Panc1 (cell line): ENCODE measurements at regions not wholly inside any gene's neighbourhood (a gene's known extent, or its start where the extent isn't known, plus 50 kb on each side); places are given as distances from the start of the nearest gene placed in this dataset.

Source experiments
- ATAC-seq: fragments of 200-7000 bp; cut with Tn5 transposase; 2 replicates; pipeline ENCODE4 v1.9.1; 2020; ENCODE audit warnings: mild to moderate bottlenecking, moderate library complexity
- BruUV-seq: library from RNA; stranded (reverse); fragments of 400-500 nt; replicated peaks from 2 replicates; lab custom pipeline; 2021; lab: Mats Ljungman, UMichigan
- CTCF ChIA-PET: fragments of 300-600 bp; sonication (Branson Sonifier 250); formaldehyde crosslinking; loops from one replicate; lab custom pipeline; 2022; ENCODE audit warnings: antibody characterized with exemption; lab: Charles Lee
- POLR2A ChIA-PET: fragments of 300-600 bp; sonication (Branson Sonifier 250); formaldehyde crosslinking; loops from one replicate; lab custom pipeline; 2022; ENCODE audit warnings: antibody characterized with exemption; lab: Charles Lee
- DNase-seq: peaks from one replicate; pipeline ENCODE4 v3.0.0-alpha.2; 2010; ENCODE audit warnings: low read depth, low spot score
- H3K27ac ChIP-seq: 2 replicates; pipeline ENCODE4 v1.5.1; 2011; ENCODE audit warnings: mild to moderate bottlenecking, low read length, inconsistent platforms
- H3K27me3 ChIP-seq: fragments of 200-500 bp; sonication (Bioruptor generic); 2 replicates; pipeline ENCODE4 v1.6.0; 2014; ENCODE audit warnings: low read length, inconsistent platforms; ENCODE audit not compliant: control insufficient read depth, insufficient read depth
- H3K36me3 ChIP-seq: fragments of 200-500 bp; sonication (Bioruptor generic); 2 replicates; pipeline ENCODE4 v1.5.1; 2014; ENCODE audit warnings: inconsistent platforms, mild to moderate bottlenecking, low read length, moderate library complexity; ENCODE audit not compliant: control insufficient read depth, insufficient read depth
- H3K4me1 ChIP-seq: 2 replicates; pipeline ENCODE4 v1.5.1; 2011; ENCODE audit warnings: inconsistent platforms, mild to moderate bottlenecking, low read length, moderate library complexity; ENCODE audit not compliant: control insufficient read depth, insufficient read depth
- H3K4me3 ChIP-seq, 2 experiments: 2 replicates each; pipeline ENCODE4 v1.5.1; 2011 to 2012; ENCODE audit warnings: low read depth in 2 of 2, low read length in 2 of 2, mild to moderate bottlenecking in 2 of 2, inconsistent platforms in 1 of 2, moderate library complexity in 1 of 2
- H3K9me3 ChIP-seq: fragments of 200-500 bp; sonication (Bioruptor generic); 2 replicates; pipeline ENCODE4 v1.5.1; 2014; ENCODE audit warnings: low read depth, mild to moderate bottlenecking, inconsistent platforms, low read length, moderate library complexity; ENCODE audit not compliant: control insufficient read depth, insufficient read depth
- POLR2AphosphoS5 ChIP-seq: IDR thresholded peaks from 2 replicates; pipeline ENCODE4 v1.6.1; 2012; ENCODE audit warnings: mild to moderate bottlenecking, low read depth, low read length, moderate library complexity
- SIN3A ChIP-seq: IDR thresholded peaks from 2 replicates; pipeline ENCODE4 v1.6.1; 2012; ENCODE audit warnings: low read depth, mild to moderate bottlenecking, low read length, moderate library complexity, borderline replicate concordance; ENCODE audit not compliant: insufficient read depth
- TCF7L2 ChIP-seq: IDR thresholded peaks from 2 replicates; pipeline ENCODE4 v1.6.1; 2011; ENCODE audit warnings: mild to moderate bottlenecking, low read depth, low read length, inconsistent platforms
- in situ Hi-C: cut with HindIII; loops from 2 replicates; pipeline ENCODE4 v1.10.0; 2016; ENCODE audit warnings: low sequenced_read_pairs, low pct_unique_long_range_greater_than_20kb
- intact Hi-C: fragments of 100-400 bp; cut with micrococcal nuclease; formaldehyde crosslinking; loops from one replicate; pipeline ENCODE4 v1.10.0; 2022; ENCODE audit not compliant: unreplicated experiment
- TF ChIP-seq, protein P1 (sequence below), 2 experiments: IDR thresholded peaks; 2 replicates each; pipeline ENCODE4 v1.6.1; 2011 to 2012; ENCODE audit warnings: low read depth in 2 of 2, control low read depth in 1 of 2, low read length in 1 of 2, mild to moderate bottlenecking in 1 of 2, moderate library complexity in 1 of 2; ENCODE audit not compliant: insufficient read depth in 1 of 2
- TF ChIP-seq, protein P2 (sequence below): fragments of 450-650 bp; IDR thresholded peaks from 2 replicates; pipeline ENCODE4 v1.5.1; 2017; ENCODE audit warnings: mild to moderate bottlenecking

GRCh38 chr3:135352213-135352612 lies 557.2 kb downstream of the EPHB1 start:
- H3K9me3 ChIP-seq: no peaks in the 10 kb centered on the region
- no peaks in the 10 kb centered on the region for H3K36me3 ChIP-seq
- H3K4me3 ChIP-seq: no peak overlapping the region
- ATAC-seq (no peak), DNase-seq (no peak)
- no TSS peak for BruUV-seq
- in situ Hi-C loops (no loop called here), intact Hi-C loops (no loop called here)
- H3K4me1 ChIP-seq: no peaks in the 10 kb centered on the region
- ChIA-PET CTCF (no interaction called here), POLR2A (no interaction called here)
- H3K27ac ChIP-seq: no peak overlapping the region
- no peaks in the 10 kb centered on the region for H3K27me3 ChIP-seq
- TF ChIP-seq POLR2AphosphoS5: no peak
- no peak for TF ChIP-seq TCF7L2
- TF ChIP-seq, protein P1, sequence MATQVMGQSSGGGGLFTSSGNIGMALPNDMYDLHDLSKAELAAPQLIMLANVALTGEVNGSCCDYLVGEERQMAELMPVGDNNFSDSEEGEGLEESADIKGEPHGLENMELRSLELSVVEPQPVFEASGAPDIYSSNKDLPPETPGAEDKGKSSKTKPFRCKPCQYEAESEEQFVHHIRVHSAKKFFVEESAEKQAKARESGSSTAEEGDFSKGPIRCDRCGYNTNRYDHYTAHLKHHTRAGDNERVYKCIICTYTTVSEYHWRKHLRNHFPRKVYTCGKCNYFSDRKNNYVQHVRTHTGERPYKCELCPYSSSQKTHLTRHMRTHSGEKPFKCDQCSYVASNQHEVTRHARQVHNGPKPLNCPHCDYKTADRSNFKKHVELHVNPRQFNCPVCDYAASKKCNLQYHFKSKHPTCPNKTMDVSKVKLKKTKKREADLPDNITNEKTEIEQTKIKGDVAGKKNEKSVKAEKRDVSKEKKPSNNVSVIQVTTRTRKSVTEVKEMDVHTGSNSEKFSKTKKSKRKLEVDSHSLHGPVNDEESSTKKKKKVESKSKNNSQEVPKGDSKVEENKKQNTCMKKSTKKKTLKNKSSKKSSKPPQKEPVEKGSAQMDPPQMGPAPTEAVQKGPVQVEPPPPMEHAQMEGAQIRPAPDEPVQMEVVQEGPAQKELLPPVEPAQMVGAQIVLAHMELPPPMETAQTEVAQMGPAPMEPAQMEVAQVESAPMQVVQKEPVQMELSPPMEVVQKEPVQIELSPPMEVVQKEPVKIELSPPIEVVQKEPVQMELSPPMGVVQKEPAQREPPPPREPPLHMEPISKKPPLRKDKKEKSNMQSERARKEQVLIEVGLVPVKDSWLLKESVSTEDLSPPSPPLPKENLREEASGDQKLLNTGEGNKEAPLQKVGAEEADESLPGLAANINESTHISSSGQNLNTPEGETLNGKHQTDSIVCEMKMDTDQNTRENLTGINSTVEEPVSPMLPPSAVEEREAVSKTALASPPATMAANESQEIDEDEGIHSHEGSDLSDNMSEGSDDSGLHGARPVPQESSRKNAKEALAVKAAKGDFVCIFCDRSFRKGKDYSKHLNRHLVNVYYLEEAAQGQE (IDR thresholded peaks at IDR 0.05; ENCODE audit: insufficient read depth in 1 of 2, low read depth in 2 of 2, low read length in 1 of 2): no peak
- no peak for TF ChIP-seq SIN3A
- TF ChIP-seq, protein P2, sequence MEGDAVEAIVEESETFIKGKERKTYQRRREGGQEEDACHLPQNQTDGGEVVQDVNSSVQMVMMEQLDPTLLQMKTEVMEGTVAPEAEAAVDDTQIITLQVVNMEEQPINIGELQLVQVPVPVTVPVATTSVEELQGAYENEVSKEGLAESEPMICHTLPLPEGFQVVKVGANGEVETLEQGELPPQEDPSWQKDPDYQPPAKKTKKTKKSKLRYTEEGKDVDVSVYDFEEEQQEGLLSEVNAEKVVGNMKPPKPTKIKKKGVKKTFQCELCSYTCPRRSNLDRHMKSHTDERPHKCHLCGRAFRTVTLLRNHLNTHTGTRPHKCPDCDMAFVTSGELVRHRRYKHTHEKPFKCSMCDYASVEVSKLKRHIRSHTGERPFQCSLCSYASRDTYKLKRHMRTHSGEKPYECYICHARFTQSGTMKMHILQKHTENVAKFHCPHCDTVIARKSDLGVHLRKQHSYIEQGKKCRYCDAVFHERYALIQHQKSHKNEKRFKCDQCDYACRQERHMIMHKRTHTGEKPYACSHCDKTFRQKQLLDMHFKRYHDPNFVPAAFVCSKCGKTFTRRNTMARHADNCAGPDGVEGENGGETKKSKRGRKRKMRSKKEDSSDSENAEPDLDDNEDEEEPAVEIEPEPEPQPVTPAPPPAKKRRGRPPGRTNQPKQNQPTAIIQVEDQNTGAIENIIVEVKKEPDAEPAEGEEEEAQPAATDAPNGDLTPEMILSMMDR: no peak

DNA sequence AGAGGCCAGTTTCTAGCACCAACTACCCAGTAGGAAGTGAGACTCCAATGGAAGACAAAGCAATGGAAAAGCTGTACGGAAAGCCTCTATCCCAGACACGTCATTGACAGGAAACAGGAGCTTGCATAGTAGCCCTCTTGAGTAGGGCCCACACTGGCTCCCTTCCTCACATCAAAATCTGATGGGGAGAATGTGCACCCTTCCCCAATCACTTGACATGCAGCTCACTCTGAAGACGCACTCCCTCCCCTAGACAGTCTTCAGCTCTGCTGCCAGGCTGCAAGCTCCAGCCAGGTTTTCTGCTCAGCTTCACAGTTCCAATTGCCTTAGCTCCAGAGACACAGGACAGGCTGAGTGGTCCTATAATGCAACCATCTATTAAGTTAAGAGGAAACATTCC lies 567.8 kb downstream of the EPHB1 start:
- Histone ChIP-seq H3K4me3 (no peak overlapping the region), H3K27me3 (no peaks in the 10 kb centered on the region), H3K27ac (no peak overlapping the region), H3K9me3 (no peaks in the 10 kb centered on the region), H3K4me1 (no peaks in the 10 kb centered on the region), H3K36me3 (no peaks in the 10 kb centered on the region)
- intact Hi-C loops: no loop called here
- TF ChIP-seq, protein P1 (IDR thresholded peaks at IDR 0.05; ENCODE audit: insufficient read depth in 1 of 2, low read depth in 2 of 2, low read length in 1 of 2): no peak
- TF ChIP-seq, protein P2: no peak
- TF ChIP-seq TCF7L2: no peak
- no peak for TF ChIP-seq SIN3A
- no peak for TF ChIP-seq POLR2AphosphoS5
- in situ Hi-C loops: no loop called here
- no peak for DNase-seq
- BruUV-seq: no TSS peak
- ChIA-PET POLR2A (no interaction called here), CTCF (no interaction called here)
- no peak for ATAC-seq
